ENCODE measurements at regions not wholly inside any gene's neighbourhood (a gene's known extent, or its start where the extent isn't known, plus 50 kb on each side); places are given as distances from the start of the nearest gene placed in this dataset.

DNA sequence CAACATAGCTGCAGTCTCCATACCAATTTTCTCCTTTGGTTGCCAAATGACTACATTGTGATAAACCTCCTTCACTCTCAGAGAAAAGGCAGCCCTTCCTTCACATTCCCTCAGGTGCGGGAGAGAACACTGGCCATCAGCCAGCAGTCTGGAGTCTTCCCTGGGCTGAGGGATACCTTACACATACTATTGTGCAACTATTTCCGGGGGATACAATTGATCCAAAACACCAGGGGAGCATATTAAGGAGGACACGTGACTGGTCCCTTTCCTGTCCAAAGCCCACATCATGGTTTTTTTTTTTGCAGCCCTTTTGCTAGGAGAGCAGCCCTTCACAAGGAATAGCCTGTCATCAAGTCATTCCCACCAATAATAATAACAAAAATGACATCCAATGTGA, 172.1 kb upstream of the ZRANB2 start:
- H3K27ac ChIP-seq = no peak overlapping the region
- DNase-seq = no peak
- TF ChIP-seq, protein P1, sequence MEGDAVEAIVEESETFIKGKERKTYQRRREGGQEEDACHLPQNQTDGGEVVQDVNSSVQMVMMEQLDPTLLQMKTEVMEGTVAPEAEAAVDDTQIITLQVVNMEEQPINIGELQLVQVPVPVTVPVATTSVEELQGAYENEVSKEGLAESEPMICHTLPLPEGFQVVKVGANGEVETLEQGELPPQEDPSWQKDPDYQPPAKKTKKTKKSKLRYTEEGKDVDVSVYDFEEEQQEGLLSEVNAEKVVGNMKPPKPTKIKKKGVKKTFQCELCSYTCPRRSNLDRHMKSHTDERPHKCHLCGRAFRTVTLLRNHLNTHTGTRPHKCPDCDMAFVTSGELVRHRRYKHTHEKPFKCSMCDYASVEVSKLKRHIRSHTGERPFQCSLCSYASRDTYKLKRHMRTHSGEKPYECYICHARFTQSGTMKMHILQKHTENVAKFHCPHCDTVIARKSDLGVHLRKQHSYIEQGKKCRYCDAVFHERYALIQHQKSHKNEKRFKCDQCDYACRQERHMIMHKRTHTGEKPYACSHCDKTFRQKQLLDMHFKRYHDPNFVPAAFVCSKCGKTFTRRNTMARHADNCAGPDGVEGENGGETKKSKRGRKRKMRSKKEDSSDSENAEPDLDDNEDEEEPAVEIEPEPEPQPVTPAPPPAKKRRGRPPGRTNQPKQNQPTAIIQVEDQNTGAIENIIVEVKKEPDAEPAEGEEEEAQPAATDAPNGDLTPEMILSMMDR (IDR thresholded peaks at IDR 0.05) = no peak
- TF ChIP-seq POLR2A (IDR thresholded peaks at IDR 0.05) = no peak

DNA sequence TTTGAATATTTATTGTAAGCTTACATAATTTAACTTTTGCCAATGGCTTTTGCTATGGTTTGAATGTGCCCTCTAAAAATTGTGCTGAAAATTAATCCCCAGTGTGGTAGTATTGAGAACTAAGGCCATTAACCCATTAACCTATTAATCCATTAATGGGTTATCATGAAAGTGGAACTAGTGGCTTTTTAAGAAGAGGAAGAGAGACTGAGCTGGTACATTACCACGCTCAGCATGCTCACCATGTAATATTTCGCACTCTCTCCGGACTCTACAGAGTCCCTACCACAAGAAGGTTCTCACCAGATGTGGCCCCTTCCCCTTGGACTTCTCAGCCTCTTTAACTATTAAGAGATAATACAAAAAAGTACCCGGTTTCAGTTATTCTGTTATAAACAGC, 164.4 kb upstream of the ZRANB2 start:
- TF ChIP-seq, protein P1 (IDR thresholded peaks at IDR 0.05) = no peak
- TF ChIP-seq POLR2A (IDR thresholded peaks at IDR 0.05) = no peak
- no peaks in the 10 kb centered on the region for H3K27me3 ChIP-seq
- DNase-seq = no peak
- 87 to 90% (median 88%) methylated on average over 4 of the region's 4 CpGs for WGBS, 4 donors
- H3K4me1 ChIP-seq (replicated peaks in 1 of 2) = no peaks in the 10 kb centered on the region
- H3K4me3 ChIP-seq = no peak overlapping the region
- H3K27ac ChIP-seq = no peak overlapping the region
- H3K9me3 ChIP-seq (replicated peaks in 1 of 3) = peaks cover 0 to 5% (median 0%) of the 10 kb centered on the region in 3 donors
- no peaks in the 10 kb centered on the region for H3K36me3 ChIP-seq (replicated peaks in 1 of 2)
- intact Hi-C loops (cut with DNase I) = no loop called here

More for the DNA sequence above, 172.1 kb upstream of the ZRANB2 start:
- H3K9me3 ChIP-seq (replicated peaks in 1 of 3) = no peaks in the 10 kb centered on the region
- H3K36me3 ChIP-seq (replicated peaks in 1 of 2) = no peaks in the 10 kb centered on the region
- no peaks in the 10 kb centered on the region for H3K4me1 ChIP-seq (replicated peaks in 1 of 2)
- 52 to 72% (median 64%) methylated on average over 3 of the region's 3 CpGs for WGBS, 4 donors
- H3K4me3 ChIP-seq = no peak overlapping the region
- no peaks in the 10 kb centered on the region for H3K27me3 ChIP-seq
- intact Hi-C loops (cut with DNase I) = no loop called here

DNA sequence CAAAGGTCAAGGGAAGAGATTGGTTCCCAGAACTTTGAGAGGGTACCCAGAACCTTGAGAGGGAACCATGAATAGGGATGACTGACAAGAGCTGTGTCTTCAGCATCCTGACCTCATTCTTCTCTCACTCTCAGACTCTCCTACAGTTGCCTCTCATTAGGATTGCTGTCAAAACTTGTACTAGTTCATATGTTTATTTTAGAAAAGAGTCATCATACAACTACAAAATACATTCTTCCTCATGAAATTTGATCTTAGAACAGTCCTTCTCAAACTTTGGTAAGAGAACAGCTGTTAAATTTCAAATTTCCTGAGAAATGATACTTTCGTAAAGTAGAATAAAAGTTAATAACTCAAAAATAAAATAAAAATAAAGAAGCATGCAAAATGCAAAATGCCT, 161.4 kb upstream of the ZRANB2 start:
- H3K27ac ChIP-seq = no peak overlapping the region
- TF ChIP-seq POLR2A (IDR thresholded peaks at IDR 0.05) = no peak
- TF ChIP-seq, protein P1 (IDR thresholded peaks at IDR 0.05) = no peak
- no peaks in the 10 kb centered on the region for H3K27me3 ChIP-seq
- H3K4me1 ChIP-seq (replicated peaks in 1 of 2) = no peaks in the 10 kb centered on the region
- 83 to 84% (median 83%) methylated on average over 1 of the region's 1 CpG for WGBS, 4 donors
- no peak for DNase-seq
- no peak overlapping the region for H3K4me3 ChIP-seq
- intact Hi-C loops (cut with DNase I) = no loop called here
- H3K36me3 ChIP-seq (replicated peaks in 1 of 2) = no peaks in the 10 kb centered on the region
- peaks cover 0 to 5% (median 0%) of the 10 kb centered on the region in 3 donors for H3K9me3 ChIP-seq (replicated peaks in 1 of 3)

DNA sequence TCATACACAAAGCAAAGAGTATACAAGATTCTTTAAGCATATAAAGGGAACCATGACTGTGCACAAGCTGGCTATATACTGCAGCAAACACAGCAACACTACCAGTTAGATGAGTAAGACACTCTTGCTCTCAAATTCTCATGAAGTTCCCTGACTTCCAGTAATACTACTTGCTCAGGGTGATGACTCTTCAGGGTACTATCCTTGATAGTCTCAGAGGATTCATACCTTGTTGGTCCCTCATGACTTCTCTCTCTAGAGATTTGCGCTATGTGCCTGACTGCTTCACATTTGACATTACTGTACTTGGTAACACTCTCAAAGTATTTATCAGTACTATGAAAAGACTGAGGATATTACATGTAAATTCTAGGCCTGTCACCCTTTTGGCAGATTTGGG, 159.8 kb upstream of the ZRANB2 start:
- intact Hi-C loops (cut with DNase I) = no loop called here
- Histone ChIP-seq H3K9me3 (replicated peaks in 1 of 3) (peaks cover 0 to 5% (median 0%) of the 10 kb centered on the region in 3 donors), H3K4me3 (no peak overlapping the region), H3K27me3 (no peaks in the 10 kb centered on the region), H3K4me1 (replicated peaks in 1 of 2) (no peaks in the 10 kb centered on the region), H3K36me3 (replicated peaks in 1 of 2) (no peaks in the 10 kb centered on the region), H3K27ac (no peak overlapping the region)
- TF ChIP-seq, protein P1 (IDR thresholded peaks at IDR 0.05) = no peak
- TF ChIP-seq POLR2A (IDR thresholded peaks at IDR 0.05) = no peak
- DNase-seq = no peak
- WGBS, 4 donors = 93 to 100% (median 98%) methylated on average over 1 of the region's 1 CpG

Data from adrenal gland (tissue), 9 donors.